GM19397 (cell line): ENCODE measurements at regions not wholly inside any gene's neighbourhood (a gene's known extent, or its start where the extent isn't known, plus 50 kb on each side); places are given as distances from the start of the nearest gene placed in this dataset.

ENCODE experiments used
- ATAC-seq: cut with Tn5 transposase; IDR thresholded peaks from one replicate; pipeline ENCODE4 v1.9.1; 2021; ENCODE audit warnings: mild to moderate bottlenecking, moderate library complexity; ENCODE audit not compliant: unreplicated experiment

DNA sequence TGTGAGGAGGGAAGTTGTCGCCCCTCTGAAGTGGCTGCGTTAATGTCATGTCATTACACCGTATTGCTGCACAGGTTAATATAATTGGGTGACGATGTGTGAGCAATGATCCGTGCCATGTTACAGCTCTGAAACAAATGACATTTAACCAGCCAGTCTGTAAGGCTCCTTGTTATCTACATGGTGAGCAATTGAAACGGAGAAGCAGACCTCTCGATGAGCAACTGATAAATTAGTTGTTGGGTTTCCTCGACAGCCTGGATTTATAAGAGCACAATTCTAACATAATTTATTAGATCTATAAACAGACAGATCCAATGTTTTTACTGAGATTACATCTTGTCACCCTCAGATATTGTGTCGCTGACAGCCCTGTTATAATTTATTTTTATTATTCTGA, 49.9 kb upstream of the MAFB start:
- ATAC-seq, result no peak

DNA sequence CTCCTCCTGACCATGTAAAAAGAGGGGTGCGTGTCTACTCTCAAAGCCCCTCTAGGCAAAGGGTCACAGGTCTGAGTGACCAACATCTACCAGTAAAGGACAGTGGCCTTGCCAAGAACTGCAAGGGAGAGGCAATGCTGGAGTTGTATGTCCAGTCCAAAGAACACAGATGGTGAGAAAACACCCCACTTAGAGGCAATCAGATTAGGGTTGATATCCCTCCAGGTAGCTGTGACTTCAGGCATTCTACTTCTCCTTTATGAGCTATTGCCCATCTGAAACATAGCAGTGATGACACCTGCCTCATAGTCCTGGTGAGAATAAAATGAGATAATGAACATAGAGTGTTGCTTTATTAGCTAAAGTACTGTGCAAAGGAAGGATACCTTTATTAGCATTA, 50.8 kb upstream of the MAFB start:
- ATAC-seq, result no peak

DNA sequence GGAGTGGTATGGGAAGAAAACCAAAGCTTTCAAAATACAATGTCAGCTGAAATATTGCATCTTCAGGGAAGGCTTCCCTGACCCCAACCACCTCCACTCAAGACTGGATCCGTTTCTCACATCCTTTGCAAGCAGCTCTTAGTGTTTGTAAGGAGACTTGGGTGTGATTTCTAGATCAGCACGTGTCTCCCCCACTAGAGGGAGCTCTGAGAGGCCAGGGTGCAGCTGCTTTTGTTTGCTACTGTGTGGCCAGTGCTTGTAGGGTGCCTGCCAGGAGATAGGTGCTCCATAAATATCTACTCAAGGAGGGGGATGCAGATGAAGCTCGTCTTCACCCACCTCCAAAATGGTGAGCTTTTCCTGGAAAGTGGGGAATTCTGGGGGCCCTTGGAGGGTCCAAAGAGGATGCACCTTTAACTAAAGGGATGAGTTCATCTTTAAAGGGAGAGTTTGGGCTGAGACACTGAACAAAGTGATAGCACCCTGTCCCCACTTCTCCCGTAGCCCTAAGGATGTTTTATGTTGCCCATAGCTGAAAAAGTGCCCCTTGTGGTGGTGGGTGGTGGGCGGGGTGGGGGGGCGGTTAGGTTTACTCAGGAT, 52.6 kb upstream of the MAFB start:
- no peak for ATAC-seq

DNA sequence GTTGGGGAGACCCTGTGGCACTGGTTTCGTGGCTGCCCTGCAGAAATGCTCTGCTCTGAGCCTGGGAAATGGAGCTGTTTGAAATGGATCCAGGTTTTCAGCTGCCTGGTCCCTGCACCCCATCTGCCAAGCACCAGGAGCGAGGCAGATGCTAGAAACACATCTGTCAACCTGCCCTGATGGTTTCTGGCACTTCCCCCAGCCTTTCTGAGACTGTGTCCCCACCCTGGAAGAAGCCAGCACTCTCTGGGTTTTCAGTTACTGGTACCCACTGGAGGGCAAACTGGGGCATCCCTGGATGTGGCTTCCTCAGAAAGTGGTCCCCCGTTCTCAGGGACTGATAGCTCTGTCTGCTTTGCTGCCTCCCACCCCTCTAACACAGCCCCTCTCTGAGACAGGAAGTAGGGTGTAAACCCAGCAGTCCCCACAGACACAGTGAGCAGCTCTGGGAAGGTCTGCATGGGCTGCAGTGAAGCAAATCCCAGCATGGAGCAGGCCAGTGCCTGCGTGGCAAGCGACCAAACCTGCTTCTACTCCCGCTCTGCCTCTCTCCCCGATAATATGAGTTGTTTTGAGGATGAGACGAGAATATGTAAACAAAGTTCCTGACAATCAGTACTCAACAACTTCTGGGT, 54.2 kb upstream of the MAFB start:
- ATAC-seq, result no peak

DNA sequence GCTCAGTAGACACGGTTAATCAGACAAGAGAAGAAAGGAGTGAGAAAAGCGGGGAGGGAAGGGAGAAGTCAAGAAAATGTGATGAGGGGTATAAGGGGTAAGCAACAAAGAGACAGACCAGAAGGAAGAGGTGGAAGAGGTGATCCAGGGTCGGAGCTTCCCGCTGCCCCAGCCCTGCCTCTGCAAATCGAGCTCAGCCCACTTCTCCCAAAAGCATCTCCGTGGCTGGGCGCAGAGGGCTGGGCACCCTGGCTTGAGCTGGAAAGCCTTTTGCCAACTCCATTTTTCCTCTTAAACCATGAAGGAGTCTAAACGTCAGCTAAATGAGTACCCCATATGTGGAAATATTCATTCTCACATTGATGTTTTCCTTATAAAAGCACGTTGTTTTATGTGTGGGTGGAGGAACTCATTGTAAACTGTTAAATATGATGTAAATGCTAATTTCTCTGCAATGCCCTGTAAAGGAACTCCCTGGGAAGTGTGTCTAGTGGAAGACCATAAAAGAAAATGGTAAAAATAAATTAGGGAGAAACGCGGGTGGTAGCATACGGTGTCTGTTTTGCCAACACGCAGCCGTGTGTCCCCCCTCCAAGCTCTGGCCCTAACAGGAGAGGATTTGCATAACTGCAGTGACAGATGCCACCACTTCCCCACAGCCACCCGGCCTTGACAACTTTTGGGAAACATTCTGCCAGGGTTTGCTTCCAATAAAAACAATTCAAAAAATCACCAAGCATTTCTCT, 55.2 kb upstream of the MAFB start:
- no peak for ATAC-seq

DNA sequence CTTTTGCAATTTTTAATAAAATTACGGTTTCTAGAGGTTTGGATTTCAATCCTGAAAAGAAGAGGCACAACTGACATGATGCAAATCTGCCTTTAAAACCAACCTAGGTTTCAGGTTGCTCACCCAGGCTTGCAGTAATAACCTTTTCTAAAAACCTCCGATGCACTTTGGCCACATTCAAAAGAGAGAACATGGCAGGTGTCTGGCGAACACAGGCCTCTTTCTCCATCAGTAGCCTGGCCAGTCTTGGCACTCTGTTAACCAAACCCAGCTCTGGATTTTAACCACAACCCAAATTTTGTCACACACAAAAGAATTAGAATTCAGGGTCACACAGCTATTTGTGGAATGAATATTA, 55.8 kb upstream of the MAFB start:
- no peak for ATAC-seq

DNA sequence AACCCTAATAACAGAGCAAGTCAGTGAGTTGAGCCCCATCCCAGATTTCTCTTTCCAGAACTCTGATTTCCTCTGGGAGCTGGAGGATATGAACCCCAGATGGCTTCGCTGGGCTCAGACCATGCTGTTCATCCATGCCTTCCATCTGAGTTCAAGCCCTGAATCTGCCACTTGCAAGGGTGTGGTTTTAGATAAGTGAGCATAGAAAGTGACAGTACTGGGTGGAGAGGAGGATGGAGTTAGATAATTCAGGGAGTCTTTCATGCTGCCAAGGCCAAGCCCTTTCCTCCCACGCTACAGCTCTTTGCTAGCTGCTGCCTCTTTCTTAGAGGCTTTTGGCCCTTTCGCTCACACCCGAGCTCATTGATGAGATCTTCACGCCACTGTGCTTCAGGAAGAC, 57.2 kb upstream of the MAFB start:
- no peak for ATAC-seq

DNA sequence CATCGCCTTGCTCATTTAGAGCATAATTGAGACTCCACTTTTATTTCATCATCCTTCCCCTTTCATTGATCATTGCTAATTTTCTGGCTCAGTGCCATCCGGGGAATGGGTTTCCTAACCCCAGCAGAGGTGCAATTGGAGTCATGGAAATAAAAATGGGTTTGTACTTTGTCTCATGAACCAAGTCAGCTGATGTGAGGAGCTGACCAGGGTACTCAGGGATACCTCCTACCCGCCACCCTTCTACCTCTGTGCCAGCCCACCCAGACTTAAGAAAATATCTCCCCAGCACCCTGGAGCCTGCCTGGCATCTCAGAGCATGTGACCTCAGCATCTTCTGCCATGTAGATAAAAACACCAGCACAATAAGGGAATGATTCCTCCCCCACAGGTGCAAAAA, 59.1 kb upstream of the MAFB start:
- no peak for ATAC-seq

DNA sequence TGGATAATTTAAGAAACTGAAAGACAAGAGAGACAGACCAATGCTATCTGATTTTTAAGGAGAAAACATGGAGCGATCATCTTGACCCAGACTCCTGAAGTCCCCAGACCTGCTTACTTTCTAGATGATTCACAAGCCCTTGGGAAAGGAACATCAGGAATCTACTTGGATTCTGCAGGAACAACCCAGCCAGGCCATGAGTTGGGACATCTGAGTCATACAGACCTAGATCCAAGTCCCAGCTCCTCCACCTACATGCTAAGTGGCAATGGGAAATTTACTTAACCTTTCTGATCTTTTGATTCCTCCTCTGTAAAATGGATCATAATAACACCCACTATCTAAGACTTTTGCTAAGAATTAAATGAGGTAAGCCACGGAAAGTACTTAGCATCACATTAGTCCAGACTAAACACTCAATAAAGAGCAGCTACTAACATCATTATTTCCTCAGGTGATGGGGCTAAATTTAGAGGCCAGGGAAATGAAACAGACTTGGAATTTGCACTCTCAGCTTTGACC, 61.0 kb upstream of the MAFB start:
- no peak for ATAC-seq

DNA sequence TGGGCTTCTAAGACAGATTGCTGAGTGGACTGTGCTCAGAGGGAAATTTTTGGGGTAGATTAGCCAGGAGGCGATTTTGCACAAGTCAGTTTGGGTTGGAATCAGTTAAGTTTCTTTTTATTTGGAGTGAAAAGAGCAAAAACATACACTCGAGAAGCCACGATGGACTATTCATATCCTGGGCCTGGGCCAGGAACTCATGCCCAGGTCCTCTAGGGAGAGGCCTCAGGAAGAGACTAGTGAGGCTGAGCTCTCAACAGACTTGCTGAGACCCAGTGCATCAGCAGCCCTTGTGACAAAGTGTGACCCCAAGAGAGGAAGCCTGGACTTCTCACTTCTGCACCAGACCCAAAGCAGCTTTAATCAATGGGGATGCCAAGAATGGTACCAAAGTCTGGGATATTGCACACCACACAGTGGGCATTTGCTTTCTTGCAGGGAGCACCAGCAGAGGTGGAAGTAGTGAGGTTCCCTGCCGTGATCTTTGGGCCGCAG, 61.6 kb upstream of the MAFB start:
- no peak for ATAC-seq

DNA sequence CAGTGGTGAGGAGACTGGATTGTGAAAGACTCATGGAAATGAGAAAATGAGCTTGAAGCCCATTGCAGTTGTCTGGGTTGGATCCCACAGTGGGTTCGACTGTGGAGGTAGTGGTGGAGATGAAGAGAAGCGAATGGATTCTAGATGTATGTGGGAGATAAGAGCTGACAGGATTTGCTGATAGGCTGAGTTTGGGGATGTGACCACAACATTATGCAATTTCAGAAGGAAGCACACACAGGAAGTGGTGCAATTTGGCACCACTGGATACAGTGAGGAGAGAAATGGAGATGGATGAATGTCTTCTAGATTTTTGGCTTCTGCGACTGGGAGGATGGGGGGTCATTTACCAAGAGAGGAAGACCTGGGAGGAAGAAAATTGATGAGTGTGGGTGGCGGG, 64.4 kb upstream of the MAFB start:
- no peak for ATAC-seq

DNA sequence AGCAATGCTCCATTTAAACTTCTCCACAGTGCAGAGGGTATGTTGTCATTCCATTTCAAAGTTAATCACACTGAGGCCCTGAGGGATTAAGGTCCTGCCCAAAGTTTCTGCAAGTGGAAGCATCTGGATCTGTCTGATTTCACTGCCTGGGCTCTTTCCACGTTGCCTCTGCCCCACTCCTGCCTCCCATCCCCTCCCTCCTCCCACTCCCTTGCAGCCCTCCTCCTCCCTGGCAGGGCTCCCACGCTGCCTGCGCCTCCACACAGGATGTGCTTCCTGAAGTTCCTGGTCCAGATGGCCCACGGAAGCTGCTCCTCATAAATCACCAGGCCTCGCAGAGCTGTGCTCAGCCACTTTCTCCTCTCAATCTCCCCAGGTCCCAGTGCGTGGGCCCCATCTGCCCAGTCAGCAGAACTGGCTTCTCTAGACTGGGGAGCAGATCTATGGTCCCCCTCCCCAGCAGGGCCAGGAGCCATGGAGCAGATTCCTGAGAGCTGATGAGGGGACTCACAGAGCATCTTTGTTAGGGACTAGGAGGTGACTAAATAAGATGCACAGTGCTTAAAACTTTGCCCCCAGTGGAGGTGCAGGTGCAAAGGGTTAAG, 65.4 kb upstream of the MAFB start:
- ATAC-seq, result no peak

DNA sequence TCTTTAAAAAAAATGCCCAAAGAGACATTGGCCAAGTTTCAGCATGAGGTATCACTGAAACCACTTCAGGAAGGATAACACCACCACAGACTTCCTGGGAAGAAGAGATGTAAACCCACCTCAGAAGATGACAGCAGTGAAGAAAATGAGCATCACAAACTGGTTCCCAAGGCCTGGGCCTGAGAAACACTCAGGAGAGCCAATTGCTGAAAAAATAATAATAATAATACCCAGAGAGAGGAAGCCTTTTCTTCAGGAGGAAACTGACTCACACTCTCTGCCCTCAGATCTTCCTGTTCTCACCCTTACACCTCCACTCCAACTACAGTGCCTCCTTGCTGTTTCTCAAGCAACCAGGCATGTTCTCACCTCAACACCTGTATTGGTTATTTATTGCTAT, 68.1 kb upstream of the MAFB start:
- no peak for ATAC-seq

DNA sequence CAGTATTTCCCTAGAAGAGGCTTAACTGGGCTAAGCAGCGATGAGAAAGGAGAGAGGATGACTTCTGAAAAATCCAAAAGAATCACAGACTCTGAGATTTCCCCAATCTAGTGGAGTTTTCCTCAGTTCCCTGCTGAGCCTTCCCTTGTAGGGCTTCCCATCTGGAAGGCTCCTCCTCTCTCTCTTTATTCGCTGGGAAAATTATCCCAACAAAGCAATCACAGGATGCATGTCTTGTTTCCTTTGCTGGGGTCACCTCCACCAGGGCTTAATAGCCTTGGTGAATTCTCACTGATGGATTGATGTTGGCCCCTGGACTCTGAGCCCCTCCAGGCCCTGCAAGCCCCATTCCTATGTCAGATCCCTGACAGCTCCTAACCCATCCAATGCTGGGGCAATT, 69.8 kb upstream of the MAFB start:
- no peak for ATAC-seq

DNA sequence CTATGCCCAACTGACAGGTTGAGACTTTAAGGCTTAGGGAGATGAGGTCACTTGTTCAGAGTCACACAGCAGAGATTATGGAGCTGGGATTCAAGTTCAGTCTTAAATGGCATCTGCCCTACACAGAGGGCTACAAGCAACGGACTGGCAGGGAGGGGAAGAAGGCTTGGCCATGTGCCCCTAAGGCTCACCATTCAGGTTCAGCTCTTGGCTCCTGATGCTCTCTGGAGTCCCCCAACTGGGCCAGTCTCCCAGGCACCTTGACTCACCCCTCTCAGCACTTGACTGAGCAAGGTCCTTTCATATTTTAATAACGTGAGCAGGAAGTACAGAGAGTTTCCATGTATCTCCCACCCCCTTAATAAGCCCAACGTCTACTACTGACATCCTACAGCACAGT, 71.4 kb upstream of the MAFB start:
- ATAC-seq, result no peak

DNA sequence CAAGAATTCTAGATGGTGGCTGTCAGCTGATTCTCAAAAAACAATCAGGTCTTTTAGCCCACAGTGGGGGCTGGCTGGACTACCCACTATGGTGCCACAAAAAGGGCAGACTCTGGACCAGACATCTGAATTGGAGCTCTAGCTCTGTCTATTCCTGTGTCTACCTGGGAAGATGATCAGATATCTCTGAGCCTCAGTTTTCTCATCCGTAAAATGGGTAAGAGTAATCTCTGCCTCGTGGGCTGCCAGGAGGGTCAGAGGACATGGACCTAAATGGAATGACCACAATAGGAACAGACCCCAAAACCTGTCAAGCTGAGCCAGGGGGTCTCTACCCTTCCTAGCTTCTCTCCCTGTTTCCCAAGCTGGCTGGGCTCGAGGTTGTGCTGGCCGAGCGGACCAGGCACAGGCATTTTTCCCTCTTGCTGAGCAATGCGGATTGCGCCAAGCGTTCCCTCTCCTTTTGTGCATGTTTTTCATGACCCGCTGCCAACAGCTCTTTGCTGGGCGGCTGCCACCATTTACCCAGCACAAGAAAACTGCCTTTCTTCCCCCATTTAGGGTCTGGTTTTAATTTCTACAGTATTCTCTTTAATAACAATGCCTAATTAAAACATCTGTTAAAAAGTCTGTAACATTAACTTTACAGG, 74.7 kb upstream of the MAFB start:
- ATAC-seq, result no peak

DNA sequence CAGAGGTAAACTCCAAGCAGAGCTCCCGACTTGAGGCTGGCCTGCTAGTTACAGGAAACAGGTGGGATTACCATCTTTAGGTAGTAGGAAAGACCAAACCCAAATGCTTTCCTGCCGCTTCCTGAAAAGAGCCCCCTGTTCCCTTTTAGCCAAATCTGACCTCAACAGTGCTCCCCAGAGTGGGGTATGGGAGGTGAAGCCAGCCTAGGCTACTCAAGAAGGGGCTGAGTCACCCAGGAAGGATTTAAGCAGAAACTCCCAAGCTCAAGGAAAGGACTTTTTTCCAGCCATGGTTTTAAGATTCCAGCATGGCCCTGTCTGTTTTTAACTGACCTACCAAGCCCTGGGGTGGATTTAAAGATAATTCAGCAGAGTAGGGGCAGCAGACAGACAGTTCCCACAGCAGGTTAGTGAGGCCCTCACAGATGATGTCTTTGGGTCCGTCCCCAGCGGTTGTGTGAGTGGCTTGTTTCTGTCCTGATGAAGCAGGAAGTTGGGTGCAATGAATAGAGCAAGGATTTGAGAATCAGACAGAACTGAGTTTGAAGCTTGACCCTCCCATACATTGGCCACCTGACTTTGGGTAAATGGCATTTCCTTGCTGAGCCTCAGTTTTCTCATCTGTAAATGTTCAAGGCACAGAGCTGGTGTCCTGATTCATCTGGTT, 76.9 kb upstream of the MAFB start:
- no peak for ATAC-seq

DNA sequence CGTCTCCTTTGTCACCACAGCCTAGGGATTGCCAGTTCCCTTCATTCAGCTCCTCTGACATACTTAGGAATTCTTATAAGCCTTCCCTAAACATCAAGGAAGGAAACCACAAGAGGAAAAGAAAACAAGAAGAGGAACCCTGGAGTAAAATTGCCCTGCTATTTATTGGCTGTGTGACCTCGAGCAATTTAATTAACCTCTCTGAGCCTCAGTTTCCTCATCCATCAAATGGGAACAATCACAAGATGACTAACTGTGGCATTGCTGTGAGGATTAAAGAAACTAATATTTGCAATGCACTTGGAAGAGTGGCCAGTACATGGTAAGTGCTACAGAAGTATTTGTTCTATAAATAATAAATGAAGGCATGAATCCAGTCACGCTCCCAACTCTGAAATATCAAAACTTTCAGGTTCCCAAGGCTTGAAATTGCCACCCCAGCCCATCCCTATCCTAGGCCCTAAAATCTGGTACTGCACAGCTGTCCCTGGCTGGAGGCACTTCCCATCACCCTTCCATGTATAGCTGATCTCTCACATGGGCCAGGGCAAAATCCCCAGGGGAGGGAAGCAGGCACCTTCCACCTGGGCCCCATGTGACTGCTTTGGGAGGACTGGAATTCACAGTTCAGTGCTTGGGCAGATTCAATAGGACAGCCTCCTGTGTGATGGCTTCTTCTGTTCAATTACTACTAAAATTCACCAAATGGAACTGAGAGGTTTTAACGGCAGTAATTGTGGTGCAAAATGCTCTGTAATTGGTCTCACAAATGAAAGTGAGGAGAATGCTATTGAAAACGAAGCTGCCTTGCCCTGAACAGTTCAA, 78.0 kb upstream of the MAFB start:
- ATAC-seq, result no peak

DNA sequence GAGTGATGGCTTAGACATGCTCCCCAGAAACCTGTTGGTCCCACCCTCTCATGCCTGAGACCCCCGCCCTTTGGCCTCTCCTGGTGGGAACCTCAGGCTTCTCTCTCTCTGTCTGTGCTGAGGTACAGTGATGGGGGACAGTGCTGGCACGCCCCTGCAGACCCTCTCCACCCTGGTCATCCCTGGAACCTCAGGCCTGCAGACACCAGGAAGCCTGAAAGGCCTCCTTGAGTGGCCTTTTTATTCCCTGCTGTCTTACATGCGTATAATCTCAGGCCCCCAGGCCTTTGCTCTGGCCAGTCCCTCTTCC, 78.5 kb upstream of the MAFB start:
- no peak for ATAC-seq

DNA sequence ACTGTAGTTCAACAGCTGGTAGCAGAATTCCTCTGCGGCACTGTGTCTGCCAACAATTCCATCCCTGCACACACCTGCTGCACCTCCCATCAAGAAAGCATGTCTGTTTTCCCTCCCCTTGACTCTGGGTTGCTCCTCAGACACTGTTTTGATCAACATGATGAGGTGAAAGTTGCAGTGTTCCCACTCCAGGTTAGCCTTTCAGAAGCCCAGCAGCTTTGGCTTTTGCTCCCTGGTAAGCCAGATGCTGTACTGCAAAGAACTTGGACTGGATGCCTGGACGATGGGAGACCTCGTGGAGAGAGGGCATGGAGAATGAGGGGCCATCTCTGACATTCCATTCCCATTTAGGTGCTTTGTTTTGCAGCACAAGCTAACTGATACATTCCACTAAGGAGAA, 79.1 kb upstream of the MAFB start:
- no peak for ATAC-seq
